Stimulated activated CD8-positive, alpha-beta memory T cell treated with anti-CD3 and anti-CD28 coated beads, Interleukin-12 subunit alpha, Interleukin-12 subunit beta, amount 100 ng/mL, for 4 hours (primary cell): ENCODE measurements at regions not wholly inside any gene's neighbourhood (a gene's known extent, or its start where the extent isn't known, plus 50 kb on each side); places are given as distances from the start of the nearest gene placed in this dataset.

ENCODE experiments used
- DNase-seq: peaks from one replicate; pipeline ENCODE4 v3.0.0-alpha.2; 2020; ENCODE audit warnings: low read depth

DNA sequence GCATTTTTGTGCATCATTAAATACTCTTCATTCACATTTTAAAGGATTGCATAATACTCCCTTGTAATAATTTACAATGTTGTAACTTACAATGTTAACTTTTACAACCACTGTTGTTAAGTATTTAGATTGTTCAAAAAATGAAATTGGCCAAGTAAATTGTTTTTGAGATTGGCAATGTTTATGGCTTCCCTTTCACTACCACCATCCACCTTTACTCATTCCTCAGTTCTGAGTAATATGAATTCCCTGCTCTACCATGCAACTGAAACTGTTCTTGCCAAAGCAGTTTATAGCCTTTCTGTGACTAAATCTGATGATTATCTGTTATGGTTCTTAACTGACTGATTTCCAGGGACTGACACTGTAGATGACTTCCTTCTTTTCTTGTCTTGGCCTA, 80.5 kb upstream of the TMEM106B start:
- DNase-seq: no peak

DNA sequence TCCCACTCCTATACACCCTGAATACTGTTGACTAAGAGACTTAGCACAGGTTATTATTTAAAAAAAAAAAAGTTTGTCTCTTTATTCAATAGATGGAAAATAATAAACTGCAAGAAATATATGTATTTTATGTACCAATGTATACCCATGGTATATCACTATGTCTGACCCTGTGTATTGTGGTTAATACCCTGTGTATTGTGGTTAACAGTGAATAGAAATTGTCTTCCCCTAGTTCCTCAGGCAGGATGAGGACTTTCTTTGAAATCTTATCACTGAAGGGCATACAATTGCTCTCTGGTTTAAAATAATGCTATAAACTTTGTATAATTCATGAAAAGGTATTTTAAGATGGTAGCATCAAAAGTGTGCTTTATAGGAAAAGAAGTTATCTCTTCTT, 80.0 kb upstream of the TMEM106B start:
- DNase-seq: no peak

DNA sequence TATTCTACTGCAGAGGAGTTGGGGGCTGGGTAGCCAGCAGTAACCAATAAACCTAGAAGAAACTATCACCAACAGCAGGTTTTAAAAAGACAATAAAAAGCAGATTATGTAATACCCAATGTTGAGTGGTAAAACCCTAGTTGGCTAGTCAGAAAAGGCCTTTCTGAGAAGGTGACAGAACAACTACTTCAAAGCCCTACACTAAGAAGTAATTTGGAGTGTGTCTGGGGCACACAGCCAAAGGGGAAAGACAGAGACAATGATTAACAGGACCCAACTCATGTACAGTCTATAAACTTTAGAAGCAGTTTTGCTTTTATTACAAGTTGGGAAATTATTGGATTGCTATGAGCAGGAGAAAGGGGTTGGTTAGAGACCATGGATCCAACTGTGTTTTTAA, 77.2 kb upstream of the TMEM106B start:
- no peak for DNase-seq

DNA sequence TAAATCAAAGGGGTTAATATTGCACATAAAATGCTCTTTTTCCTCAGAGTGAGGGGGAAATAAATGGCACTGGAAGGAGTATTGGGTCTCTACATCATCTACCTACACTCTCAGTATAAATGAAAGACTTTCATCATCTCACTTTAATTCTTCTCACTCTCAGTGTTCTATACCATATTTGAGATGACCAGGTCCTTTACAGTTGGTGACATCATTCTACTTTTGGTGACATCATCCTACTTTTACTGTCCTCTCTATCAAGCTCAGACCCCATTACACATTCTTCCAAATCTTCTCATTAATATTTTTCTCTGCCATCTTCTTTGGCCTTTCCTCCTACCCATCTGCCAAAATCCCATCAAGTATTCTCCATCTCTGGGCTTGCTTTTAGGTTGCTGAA, 74.6 kb upstream of the TMEM106B start:
- no peak for DNase-seq

DNA sequence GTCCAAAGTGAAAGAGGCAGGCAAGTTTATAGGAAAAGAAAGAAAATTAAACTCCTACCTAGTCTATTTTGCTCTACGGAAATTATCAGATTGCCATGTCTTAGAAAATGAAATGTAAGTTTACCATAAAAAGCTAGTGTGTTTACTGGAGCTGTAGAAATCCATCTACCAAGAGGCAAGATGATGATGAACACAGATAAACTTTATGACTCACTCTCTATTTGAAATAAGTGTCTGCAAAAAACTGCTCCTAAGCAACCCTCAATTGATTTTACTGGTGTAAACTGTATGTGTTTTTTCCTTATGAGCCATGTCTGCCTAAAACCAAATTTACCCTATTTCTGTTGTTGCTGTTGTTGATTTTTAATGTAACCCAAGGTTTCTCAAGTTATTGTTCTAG, 73.8 kb upstream of the TMEM106B start:
- no peak for DNase-seq

DNA sequence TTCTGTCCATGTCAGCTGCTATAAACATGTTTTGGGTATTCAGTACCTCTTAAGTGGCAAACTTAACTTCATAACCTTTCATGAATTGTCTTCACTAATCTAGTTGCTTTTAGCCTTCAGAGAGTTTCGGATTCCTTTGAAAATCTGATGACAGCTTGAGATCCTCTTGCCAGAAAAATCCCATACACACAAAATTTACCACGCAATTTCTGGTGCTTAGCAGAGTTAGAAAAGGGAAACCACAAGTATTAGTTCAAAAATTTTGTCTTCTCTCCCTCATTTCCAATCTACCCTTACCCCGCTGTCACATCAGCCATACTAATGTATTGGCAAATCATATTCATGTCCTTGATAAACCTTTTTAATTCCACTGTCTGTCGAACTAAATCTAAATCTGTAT, 72.7 kb upstream of the TMEM106B start:
- DNase-seq: no peak

DNA sequence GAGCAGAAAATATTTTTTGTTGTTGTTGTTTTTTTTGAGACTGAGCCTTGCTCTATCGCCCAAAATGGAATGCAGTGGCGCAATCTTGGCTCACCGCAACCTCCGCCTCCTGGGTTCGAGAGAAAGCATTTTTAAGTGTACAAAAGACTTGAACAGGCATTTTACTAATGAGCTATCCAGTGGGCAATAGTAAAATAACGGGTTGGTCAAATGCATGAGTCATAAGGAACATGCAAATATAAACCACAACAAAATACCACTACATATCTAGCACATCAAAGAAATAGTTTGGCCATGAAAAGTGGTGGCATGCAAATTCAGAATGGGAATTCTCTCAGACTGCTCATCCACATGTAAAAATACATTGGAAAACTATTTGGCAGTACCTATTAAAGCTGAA, 71.7 kb upstream of the TMEM106B start:
- DNase-seq: no peak

DNA sequence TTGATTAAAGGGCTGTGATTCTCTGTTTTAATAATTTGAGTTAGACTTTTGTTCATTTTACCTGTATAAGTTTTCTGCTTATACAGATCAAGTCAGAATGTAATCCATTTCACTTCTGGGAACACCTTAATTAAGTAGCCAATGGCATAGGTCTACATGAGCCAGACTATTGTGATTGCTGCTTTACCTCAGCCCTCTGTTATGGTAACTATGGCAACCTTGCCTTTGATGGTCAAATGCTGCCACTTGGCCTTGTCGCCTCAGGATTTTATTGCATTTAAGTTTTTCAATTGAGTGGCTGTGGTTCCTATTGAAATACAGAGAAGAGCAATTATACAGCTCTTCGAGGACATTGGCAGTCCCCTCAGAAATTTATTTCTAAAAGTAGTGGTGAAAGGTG, 64.3 kb upstream of the TMEM106B start:
- DNase-seq: no peak

DNA sequence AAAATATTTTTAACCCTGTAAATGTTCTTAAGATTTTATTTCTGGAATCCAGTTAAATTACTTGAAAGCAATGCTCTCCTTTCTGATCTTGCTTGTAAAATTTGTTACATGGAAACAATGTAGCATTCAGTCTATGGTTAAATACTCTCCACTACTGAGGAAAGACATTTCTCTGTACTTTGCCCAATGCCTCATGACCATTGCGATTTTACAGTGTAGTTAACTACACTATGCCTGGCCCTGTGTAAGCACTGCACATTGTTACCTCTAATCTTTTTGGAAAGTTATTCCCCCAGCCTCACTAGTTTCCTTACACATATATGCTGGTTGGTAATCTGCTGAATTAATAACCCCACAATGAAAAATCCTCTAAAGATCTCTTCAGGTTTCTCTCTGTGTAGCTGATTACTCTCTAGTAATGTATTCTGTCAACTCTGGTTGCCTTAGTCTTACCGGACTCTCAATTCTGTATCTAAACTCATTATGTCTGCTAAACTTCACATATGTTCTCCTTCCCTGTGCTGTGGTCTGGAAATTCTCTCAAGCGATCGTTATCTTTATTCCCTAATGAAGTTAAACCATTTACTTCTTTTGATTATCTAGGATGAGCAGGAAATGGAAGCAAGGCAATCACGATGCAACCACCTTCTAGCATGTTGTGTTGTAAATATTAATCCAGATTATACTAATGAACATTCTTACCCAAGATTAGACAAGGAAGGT, 58.7 kb upstream of the TMEM106B start:
- no peak for DNase-seq

DNA sequence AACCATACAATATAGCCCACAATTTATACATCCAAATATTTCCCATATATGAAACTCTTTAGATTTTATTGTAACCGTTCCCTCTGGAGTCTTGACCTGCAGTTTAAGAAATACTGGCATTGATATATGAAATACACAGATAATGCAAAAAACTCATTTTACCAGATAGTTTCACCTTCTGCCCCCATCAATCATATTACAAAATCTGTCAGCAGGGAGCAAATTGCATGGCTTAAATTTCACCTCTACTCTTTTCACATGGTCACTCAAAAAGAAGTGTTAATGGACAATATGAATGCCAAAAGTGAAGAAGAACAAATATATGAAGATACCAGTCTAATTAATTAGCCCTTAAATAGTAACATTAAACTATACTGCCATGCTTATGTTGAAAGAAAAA, 57.0 kb upstream of the TMEM106B start:
- no peak for DNase-seq

DNA sequence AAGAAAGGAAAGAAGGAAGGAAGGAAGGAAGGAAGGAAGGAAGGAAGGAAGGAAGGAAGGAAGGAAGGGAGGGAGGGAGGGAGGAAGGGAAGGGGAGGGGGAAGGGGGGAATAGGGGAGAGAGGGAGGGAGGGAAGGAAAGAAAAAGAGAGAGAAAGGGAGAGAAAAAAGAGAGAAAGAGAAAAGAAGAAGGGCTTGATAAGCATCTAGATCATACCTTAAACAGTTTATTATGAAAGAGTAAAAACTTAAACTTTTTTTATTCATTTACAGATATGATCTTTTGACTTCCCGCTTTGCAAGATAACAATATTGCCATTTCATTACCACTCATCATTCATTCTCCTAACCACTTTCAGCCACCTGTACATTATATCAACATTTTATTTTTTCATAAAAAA, 53.6 kb upstream of the TMEM106B start:
- no peak for DNase-seq

DNA sequence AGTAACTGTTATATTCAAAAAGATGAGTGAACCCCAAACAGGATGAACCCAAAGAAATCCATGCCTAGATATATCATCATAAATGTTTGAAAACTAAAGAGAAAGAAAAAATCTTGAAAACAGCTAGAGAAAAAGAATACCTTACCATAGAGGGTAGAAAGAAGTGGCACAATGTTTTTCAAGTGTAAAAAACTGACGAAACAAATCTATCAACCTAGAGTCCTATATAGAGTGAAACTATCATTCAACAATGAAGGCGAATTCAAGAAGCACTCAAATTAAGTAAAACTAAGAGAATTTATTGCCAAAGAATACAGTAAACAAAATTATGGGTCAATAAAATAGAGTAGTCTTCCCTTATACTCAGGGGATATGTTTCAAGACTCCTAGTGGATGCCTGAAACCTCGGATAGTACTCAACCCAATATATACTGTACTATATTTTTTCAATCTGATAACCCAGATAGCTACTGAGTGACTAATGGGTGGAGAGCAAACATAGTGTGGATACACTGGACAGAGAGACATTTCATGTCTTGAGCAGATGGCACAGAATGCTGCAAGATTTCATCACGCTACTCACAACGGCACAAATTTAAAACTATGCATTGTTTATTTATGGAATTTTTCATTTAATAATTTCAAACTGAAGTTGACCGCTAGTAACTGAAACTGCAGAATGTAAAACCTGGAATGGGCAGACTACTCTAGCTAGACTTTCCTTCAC, 52.6 kb upstream of the TMEM106B start:
- no peak for DNase-seq

DNA sequence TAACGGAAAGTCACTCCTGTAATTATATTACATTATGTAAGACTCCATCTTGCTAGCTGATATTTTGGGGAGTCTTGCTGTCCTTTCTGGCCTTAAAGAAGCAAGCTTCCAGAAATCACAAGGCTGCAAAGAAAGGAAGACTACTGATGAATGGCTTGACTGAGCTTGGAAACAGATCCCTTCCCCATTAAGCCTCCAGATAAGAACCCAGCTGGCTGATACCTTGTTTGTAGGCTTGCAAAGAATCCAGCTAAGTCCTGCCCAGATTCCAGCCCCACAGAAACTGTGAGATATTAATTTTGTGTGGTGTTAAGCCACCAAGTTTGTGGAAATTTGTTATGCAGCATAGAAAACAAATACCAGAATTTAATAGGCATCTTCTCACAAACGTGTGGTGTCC, 49.9 kb upstream of the TMEM106B start:
- DNase-seq: no peak
